GM19324 (cell line): ENCODE measurements at regions not wholly inside any gene's neighbourhood (a gene's known extent, or its start where the extent isn't known, plus 50 kb on each side); places are given as distances from the start of the nearest gene placed in this dataset.
"Not testable (repeated sequence)": the region's sequence is repeated elsewhere in the genome, so short reads cannot be mapped to it uniquely, and the experiment has no call there.

Experiments
- ATAC-seq: cut with Tn5 transposase; IDR thresholded peaks from one replicate; pipeline ENCODE4 v1.9.1; 2021; ENCODE audit warnings: mild to moderate bottlenecking, moderate library complexity; ENCODE audit not compliant: unreplicated experiment, low FRiP score

DNA sequence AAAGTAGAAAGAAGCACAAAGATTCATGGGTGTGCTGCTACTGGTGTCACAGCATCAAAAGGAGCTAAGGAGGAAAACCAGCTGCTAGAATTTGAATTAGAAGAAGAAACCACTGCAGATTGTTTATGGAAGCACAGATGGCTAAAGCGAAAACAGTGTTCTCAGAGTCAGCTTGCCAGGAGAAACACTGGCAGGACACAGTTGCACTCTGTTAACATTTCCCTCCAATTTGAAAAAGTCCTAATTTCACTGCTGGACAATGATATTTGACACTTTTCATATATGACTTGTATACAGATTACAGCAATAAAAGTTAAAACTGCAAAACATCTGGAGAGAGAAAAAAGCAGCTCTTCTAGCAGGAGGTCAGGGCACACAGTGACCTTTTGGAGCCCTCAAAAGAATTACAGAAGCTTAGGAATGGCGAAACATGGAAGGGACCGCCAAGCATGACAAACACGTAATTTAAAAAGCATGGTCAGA lies 314.5 kb downstream of the COL12A1 start:
- no peak for ATAC-seq

DNA sequence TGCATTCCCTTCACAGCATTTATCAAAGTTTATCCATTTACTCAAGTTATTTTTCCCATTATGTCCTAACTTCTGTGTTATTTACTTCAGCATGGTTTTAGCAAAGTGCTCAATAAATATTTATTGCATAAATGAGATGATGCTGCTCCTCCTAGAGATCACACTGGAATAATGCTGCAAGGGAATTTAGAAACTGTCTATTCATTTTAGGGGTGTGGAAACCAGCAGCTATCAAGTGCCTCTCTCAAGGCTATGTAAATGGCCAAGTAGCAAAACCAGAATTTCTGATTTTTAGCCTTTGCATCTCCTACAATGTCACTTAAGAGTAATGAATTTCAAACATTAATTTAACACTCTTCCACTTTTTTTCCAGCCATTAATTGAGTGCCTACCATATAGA lies 316.2 kb downstream of the COL12A1 start:
- no peak for ATAC-seq

DNA sequence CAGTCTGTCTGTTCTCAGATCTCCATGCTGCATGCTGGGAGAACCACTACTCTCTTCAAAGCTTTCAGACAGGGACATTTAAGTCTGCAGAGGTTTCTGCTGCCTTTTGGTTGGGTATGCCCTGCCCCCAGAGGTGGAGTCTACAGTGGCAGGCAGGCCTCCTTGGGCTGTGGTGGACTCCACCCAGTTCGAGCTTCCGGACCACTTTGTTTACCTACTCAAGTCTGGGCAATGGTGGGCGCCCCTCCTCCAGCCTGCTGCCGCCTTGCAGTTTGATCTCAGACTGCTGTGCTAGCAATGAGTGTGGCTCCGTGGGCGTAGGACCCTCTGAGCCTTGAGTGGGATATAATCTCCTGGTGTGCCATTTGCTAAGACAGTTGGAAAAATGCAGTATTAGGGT lies 317.1 kb downstream of the COL12A1 start:
- ATAC-seq = not testable (repeated sequence)

- no peak for ATAC-seq
These were observed 325.9 kb downstream of the COL12A1 start for GRCh38 chr6:74879976-74880375.

- ATAC-seq = no peak
These were observed 326.6 kb downstream of the COL12A1 start for GRCh38 chr6:74879234-74879633.

- no peak for ATAC-seq
These were observed 330.7 kb downstream of the COL12A1 start for GRCh38 chr6:74875193-74875592.

- ATAC-seq = no peak
These were observed 332.9 kb downstream of the COL12A1 start for GRCh38 chr6:74872754-74873476.

DNA sequence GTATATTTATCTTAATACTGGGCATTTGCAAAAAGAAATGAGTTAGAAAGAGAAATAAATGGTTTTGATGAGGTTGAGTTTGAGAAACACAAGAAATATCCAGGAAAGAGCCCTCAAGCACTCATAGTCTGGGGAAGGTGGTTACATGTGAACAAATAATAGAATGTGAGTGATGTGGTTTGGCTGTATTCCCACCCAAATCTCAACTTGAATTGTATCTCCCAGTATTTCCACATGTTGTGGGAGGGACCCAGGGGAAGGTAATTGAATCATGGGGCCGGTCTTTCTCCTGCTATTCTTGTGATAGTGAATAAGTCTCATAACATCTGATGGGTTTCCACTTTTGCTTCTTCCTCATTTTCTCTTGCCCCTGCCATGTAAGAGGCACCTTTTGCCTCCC lies 334.1 kb downstream of the COL12A1 start:
- ATAC-seq = no peak

GRCh38 chr6:74870403-74870802 lies 335.4 kb downstream of the COL12A1 start:
- no peak for ATAC-seq

DNA sequence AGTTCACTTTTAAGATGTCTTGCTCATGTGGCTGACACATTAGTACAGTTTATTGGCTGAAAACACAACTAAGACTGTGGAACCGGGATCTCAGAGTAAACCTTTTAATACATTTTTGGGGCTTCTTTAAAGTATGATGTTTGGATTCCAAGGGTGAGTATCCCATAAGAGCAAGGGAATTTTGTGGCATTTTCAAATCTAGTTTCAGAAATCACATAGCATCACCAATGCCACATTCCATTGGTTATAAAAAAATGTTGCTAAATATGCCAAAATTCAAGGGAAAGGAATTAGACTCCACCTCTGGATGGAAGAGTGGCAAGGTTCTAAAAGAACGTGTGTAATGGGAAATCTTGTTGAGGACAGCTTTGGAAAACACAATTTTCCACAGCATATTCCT lies 338.6 kb downstream of the COL12A1 start:
- ATAC-seq = no peak

- no peak for ATAC-seq
These were observed 341.9 kb downstream of the COL12A1 start for GRCh38 chr6:74863968-74864367.

DNA sequence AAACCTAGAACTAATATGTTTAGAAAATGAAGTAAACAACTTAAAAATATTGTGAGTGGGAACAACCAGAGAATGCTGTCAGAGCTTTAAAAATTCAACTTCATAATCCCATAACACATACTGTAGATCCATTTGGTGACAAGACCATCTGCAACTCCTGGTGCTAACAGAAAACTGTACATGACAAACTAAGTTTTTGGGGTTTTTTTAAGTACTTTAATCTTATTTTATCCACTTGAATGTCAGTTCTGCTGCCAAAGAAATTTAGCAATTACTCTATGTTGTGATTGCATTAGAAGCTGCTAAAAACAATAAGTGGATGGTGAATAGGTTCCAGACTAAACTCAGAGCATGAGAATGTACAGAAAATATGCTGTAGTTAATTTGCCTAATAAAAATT lies 345.4 kb downstream of the COL12A1 start:
- no peak for ATAC-seq

DNA sequence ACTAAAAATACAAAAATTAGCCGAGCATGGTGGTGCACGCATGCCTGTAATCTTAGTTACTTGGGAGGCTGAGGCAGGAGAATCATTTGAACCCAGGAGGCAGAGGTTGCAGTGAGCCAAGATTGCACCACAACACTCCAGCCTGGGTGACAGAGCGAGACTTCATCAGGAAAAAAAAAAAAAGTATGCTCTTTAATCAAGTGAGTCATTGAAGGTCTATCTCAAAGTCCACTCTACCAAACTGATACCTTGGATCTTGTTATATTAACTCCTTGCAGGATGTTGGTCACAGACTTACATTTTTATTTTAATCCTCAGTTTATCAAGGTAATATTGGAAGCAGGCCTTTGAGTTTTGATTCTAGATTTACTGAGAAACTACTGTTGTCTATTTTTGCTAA lies 348.7 kb downstream of the COL12A1 start:
- no peak for ATAC-seq

GRCh38 chr6:74853991-74854390 lies 351.9 kb downstream of the COL12A1 start:
- ATAC-seq = no peak

DNA sequence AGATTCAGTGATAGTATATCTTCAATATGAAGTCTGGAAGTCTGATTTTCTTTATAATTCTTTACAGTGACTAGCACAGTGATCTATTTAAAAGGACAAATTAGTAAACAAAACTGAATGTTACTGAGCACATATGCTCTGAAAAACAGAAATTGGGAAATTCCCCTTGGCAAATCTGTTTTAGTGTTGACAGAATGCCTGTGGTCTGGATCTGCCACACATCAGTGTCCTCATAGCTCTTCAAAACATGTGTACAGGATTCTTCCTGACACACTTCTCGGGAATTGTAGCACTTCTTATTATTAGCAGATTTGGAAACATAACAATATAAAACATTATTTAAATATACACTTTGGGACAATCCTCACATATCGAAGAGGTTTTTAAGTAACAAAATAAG lies 354.3 kb downstream of the COL12A1 start:
- ATAC-seq = no peak

GRCh38 chr6:74840953-74841352 lies 364.9 kb downstream of the COL12A1 start:
- ATAC-seq = no peak

GRCh38 chr6:74834967-74835366 lies 370.9 kb downstream of the COL12A1 start:
- no peak for ATAC-seq

DNA sequence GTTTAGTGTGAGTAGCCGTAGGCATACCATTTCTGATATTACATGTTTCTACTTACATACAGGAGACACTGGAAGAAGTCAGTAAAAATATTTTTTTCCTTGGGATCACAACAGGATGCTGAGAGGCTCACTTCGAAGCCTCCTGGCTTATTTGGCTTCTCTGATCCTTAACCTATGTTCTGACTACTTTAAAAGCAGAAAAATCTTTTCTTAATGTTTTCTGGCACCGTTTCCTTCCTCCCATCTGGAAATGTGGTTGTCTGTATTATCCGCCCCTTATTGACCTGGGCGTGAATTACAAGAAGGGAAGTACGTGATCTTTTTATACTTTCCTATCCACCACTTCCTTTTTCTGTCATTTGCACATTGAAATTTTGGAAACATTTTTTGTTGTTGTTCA lies 379.6 kb downstream of the COL12A1 start:
- no peak for ATAC-seq

GRCh38 chr6:74814440-74814839 lies 391.4 kb downstream of the COL12A1 start:
- peak; percentile 57 for ATAC-seq

DNA sequence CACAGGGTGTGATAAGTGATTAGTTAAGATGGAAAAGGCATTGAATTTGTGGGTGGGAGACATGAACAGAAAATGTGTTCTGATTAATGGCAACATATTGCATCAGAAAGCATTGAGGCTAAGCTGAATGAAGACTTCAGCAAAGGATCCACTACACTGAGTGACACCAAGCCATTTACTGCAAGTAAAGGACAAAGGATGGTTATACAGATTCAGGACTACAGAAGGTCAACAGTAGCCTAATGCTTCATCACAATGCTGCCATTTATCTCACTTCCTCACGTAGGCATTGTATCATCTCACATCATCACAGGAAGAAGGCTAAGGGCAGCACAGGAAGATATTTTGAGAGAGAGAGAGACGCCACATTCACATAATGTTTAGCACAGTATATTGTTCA lies 398.2 kb downstream of the COL12A1 start:
- ATAC-seq = no peak

GRCh38 chr6:74805916-74806696 lies 399.7 kb downstream of the COL12A1 start:
- no peak for ATAC-seq

GRCh38 chr6:74798302-74798701 lies 407.6 kb downstream of the COL12A1 start:
- no peak for ATAC-seq
